MM.1S (cell line): ENCODE measurements at regions not wholly inside any gene's neighbourhood (a gene's known extent, or its start where the extent isn't known, plus 50 kb on each side); places are given as distances from the start of the nearest gene placed in this dataset.

Experiments
- CTCF ChIP-seq: fragments of 300-600 bp; sonication (generic); IDR thresholded peaks from 2 replicates; pipeline ENCODE4 v1.5.1; 2016; ENCODE audit warnings: antibody characterized with exemption, low read length, mixed read lengths
- EZH2 ChIP-seq: fragments of 300-600 bp; sonication (generic); optimal IDR thresholded peaks from 2 replicates; pipeline ENCODE3; 2017; ENCODE audit warnings: low read depth, mild to moderate bottlenecking, antibody characterized with exemption, low read length, mixed read lengths
- EZH2phosphoT487 ChIP-seq: fragments of 300-600 bp; sonication (generic); IDR thresholded peaks from 2 replicates; pipeline ENCODE4 v1.6.1; 2018; ENCODE audit warnings: antibody characterized with exemption, low read length

GRCh38 chr2:30046396-30046795 is 100.4 kb upstream of the YPEL5 start:
- no peak for TF ChIP-seq CTCF
- no peak for TF ChIP-seq EZH2
- no peak for TF ChIP-seq EZH2phosphoT487
